Suprapubic skin (tissue), 4 donors: ENCODE measurements at regions not wholly inside any gene's neighbourhood (a gene's known extent, or its start where the extent isn't known, plus 50 kb on each side); places are given as distances from the start of the nearest gene placed in this dataset.

Source experiments
- POLR2A ChIP-seq, 2 donors: fragments of 450-650 bp; IDR thresholded peaks; one replicate each; pipeline ENCODE4 v1.6.1; 2017; ENCODE audit warnings: antibody characterized with exemption in 2 of 2, mild to moderate bottlenecking in 2 of 2, moderate library complexity in 2 of 2
- POLR2AphosphoS5 ChIP-seq, 3 donors: sonication (generic); formaldehyde crosslinking; IDR thresholded peaks; one replicate each; pipeline ENCODE4 v1.6.1; 2017; ENCODE audit warnings: antibody characterized with exemption in 3 of 3

DNA sequence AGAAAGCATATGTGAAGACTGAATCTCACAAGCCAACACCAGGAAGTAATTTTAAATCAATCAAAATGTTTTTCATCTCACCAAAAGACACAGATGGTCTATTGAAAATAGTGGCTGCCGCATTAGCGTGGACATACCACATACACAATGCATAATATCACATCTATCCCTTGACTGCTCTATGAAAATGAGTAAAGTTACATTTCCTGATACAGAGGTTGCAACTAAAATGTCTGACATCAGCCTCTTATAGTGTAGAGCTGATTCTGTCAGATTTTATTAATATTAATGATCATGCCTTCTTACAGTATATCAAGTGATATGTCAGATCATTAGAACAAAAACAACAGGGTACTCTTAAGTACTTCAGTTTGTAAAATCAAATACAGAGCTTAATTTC is 339.8 kb upstream of the EPHA7 start:
- no peak for TF ChIP-seq POLR2AphosphoS5 (IDR thresholded peaks at IDR 0.05)
- no peak for TF ChIP-seq POLR2A (IDR thresholded peaks at IDR 0.05)
